GM12878 (cell line): ENCODE measurements at regions not wholly inside any gene's neighbourhood (a gene's known extent, or its start where the extent isn't known, plus 50 kb on each side); places are given as distances from the start of the nearest gene placed in this dataset.

ENCODE experiments used
- BCLAF1 ChIP-seq: fragments of 450-650 bp; IDR thresholded peaks from 2 replicates; pipeline ENCODE4 v1.6.1; 2017; ENCODE audit warnings: antibody characterized with exemption, mild to moderate bottlenecking, moderate library complexity
- CBX3 ChIP-seq: fragments of 200-600 bp; sonication (generic); IDR thresholded peaks from 2 replicates; pipeline ENCODE4 v1.6.1; 2016; ENCODE audit warnings: low read depth, borderline replicate concordance
- CREB1 ChIP-seq: IDR thresholded peaks from 2 replicates; pipeline ENCODE4 v1.6.1; 2012; ENCODE audit warnings: low read depth, mild to moderate bottlenecking, inconsistent platforms
- EZH2 ChIP-seq: IDR thresholded peaks from 2 replicates; pipeline ENCODE4 v1.6.1; 2012; ENCODE audit warnings: low read depth, mild to moderate bottlenecking, control low read depth, inconsistent platforms, low read length, borderline replicate concordance; ENCODE audit not compliant: control insufficient read depth
- HCFC1 ChIP-seq: fragments of 150-350 bp; IDR thresholded peaks from 2 replicates; pipeline ENCODE4 v1.6.1; 2014; ENCODE audit warnings: low read length
- NR2F1 ChIP-seq: fragments of 450-650 bp; conservative IDR thresholded peaks from 2 replicates; pipeline ENCODE4 v1.6.1; 2017; ENCODE audit warnings: mild to moderate bottlenecking
- PAX5 ChIP-seq: IDR thresholded peaks from 2 replicates; pipeline ENCODE4 v1.6.1; 2011; ENCODE audit warnings: low read depth, low read length, borderline replicate concordance
- POLR2A ChIP-seq: IDR thresholded peaks from 2 replicates; pipeline ENCODE4 v1.6.1; 2011; ENCODE audit warnings: low read depth, mild to moderate bottlenecking, low read length
- RB1 ChIP-seq: fragments of 450-650 bp; formaldehyde crosslinking; IDR thresholded peaks from 2 replicates; pipeline ENCODE4 v1.6.1; 2017; ENCODE audit warnings: mild to moderate bottlenecking, borderline replicate concordance
- RCOR1 ChIP-seq: conservative IDR thresholded peaks from 2 replicates; pipeline ENCODE4 v1.6.1; 2012; ENCODE audit warnings: low read depth, low read length, improper control_type of control experiment
- TF ChIP-seq, protein P1 (sequence below): fragments of 450-650 bp; conservative IDR thresholded peaks from 2 replicates; pipeline ENCODE4 v1.6.1; 2017; ENCODE audit warnings: mild to moderate bottlenecking, moderate library complexity
- TF ChIP-seq, protein P2 (sequence below): fragments of 450-650 bp; IDR thresholded peaks from 2 replicates; pipeline ENCODE4 v1.6.1; 2017; ENCODE audit warnings: mild to moderate bottlenecking, low read depth, inconsistent platforms; ENCODE audit not compliant: poor library complexity, severe bottlenecking

- TF ChIP-seq, protein P1, sequence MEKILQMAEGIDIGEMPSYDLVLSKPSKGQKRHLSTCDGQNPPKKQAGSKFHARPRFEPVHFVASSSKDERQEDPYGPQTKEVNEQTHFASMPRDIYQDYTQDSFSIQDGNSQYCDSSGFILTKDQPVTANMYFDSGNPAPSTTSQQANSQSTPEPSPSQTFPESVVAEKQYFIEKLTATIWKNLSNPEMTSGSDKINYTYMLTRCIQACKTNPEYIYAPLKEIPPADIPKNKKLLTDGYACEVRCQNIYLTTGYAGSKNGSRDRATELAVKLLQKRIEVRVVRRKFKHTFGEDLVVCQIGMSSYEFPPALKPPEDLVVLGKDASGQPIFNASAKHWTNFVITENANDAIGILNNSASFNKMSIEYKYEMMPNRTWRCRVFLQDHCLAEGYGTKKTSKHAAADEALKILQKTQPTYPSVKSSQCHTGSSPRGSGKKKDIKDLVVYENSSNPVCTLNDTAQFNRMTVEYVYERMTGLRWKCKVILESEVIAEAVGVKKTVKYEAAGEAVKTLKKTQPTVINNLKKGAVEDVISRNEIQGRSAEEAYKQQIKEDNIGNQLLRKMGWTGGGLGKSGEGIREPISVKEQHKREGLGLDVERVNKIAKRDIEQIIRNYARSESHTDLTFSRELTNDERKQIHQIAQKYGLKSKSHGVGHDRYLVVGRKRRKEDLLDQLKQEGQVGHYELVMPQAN, result no peak
- TF ChIP-seq RCOR1 (no peak), CREB1 (no peak), BCLAF1 (no peak), RB1 (no peak), POLR2A (no peak), PAX5 (no peak), NR2F1 (no peak), HCFC1 (no peak), CBX3 (no peak), EZH2 (no peak)
- TF ChIP-seq, protein P2, sequence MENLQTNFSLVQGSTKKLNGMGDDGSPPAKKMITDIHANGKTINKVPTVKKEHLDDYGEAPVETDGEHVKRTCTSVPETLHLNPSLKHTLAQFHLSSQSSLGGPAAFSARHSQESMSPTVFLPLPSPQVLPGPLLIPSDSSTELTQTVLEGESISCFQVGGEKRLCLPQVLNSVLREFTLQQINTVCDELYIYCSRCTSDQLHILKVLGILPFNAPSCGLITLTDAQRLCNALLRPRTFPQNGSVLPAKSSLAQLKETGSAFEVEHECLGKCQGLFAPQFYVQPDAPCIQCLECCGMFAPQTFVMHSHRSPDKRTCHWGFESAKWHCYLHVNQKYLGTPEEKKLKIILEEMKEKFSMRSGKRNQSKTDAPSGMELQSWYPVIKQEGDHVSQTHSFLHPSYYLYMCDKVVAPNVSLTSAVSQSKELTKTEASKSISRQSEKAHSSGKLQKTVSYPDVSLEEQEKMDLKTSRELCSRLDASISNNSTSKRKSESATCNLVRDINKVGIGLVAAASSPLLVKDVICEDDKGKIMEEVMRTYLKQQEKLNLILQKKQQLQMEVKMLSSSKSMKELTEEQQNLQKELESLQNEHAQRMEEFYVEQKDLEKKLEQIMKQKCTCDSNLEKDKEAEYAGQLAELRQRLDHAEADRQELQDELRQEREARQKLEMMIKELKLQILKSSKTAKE, result no peak
These were observed 309.9 kb downstream of the ADGRD1 start (continued) for GRCh38 chr12:131263626-131264025.
